Vagina (tissue), 2 donors: ENCODE measurements at regions not wholly inside any gene's neighbourhood (a gene's known extent, or its start where the extent isn't known, plus 50 kb on each side); places are given as distances from the start of the nearest gene placed in this dataset.

Source experiments
- DNase-seq, 2 donors: peaks; one replicate each; pipeline ENCODE4 v3.0.0-alpha.2; 2017; ENCODE audit errors: extremely low spot score in 2 of 2
- H3K27ac ChIP-seq: fragments of 200-600 bp; sonication (generic); one replicate; pipeline ENCODE4 v1.5.1; 2019
- H3K27me3 ChIP-seq: fragments of 200-600 bp; sonication (generic); one replicate; pipeline ENCODE4 v1.5.1; 2019
- H3K36me3 ChIP-seq, 2 donors: fragments of 200-600 bp; sonication (generic); one replicate each; pipeline ENCODE4 v1.5.1; 2017 to 2019
- H3K4me1 ChIP-seq: fragments of 200-600 bp; sonication (generic); one replicate; pipeline ENCODE4 v1.5.1; 2019
- H3K4me3 ChIP-seq, 2 donors: fragments of 200-600 bp; sonication (generic); 1 replicate in 1 of 2; 2 replicates in 1 of 2; pipeline ENCODE4 v1.5.1; 2016 to 2019
- H3K9me3 ChIP-seq: fragments of 200-600 bp; sonication (generic); one replicate; pipeline ENCODE4 v1.5.1; 2019
- POLR2A ChIP-seq, 2 donors: fragments of 450-650 bp; IDR thresholded peaks; one replicate each; pipeline ENCODE4 v1.6.1; 2017; ENCODE audit warnings: antibody characterized with exemption in 2 of 2, mild to moderate bottlenecking in 2 of 2, moderate library complexity in 2 of 2
- POLR2AphosphoS5 ChIP-seq, 2 donors: sonication (generic); formaldehyde crosslinking; IDR thresholded peaks; one replicate each; pipeline ENCODE4 v1.9.0; 2017; ENCODE audit warnings: antibody characterized with exemption in 2 of 2, mild to moderate bottlenecking in 2 of 2, low read depth in 1 of 2; ENCODE audit not compliant: insufficient read depth in 1 of 2
- intact Hi-C: fragments of 100-400 bp; cut with DNase I; formaldehyde crosslinking; loops from one replicate; pipeline ENCODE4 v1.15.1; 2023
- TF ChIP-seq, protein P1 (sequence below), 3 experiments: fragments of 450-650 bp in 2 of 3; fragments of 200-600 bp in 1 of 3; sonication (generic) in 1 of 3; IDR thresholded peaks; one replicate each; pipeline ENCODE4 v1.5.1; 2017 to 2019; ENCODE audit warnings: antibody characterized with exemption in 3 of 3, mild to moderate bottlenecking in 2 of 3, moderate library complexity in 2 of 3

DNA sequence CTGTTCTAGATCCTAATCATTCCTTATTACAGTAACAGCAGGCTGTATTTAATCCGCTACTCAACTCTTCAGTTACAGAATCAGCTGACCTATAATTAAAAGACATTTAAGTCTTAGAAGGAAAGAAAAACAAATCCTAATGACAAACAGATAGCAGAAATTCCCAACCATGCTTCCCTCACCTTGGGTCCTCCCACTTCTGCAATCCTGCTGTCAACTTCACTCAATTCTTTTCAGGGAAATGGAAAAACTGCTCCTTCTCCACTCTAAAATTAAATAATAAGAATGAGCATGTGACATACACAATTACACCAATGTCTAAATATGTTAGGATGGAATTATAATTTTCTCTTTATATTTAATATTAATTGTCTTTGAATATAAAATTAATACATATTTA is 182.6 kb upstream of the LYPLAL1 start:
- no peak overlapping the region for H3K27ac ChIP-seq
- TF ChIP-seq, protein P1, sequence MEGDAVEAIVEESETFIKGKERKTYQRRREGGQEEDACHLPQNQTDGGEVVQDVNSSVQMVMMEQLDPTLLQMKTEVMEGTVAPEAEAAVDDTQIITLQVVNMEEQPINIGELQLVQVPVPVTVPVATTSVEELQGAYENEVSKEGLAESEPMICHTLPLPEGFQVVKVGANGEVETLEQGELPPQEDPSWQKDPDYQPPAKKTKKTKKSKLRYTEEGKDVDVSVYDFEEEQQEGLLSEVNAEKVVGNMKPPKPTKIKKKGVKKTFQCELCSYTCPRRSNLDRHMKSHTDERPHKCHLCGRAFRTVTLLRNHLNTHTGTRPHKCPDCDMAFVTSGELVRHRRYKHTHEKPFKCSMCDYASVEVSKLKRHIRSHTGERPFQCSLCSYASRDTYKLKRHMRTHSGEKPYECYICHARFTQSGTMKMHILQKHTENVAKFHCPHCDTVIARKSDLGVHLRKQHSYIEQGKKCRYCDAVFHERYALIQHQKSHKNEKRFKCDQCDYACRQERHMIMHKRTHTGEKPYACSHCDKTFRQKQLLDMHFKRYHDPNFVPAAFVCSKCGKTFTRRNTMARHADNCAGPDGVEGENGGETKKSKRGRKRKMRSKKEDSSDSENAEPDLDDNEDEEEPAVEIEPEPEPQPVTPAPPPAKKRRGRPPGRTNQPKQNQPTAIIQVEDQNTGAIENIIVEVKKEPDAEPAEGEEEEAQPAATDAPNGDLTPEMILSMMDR (IDR thresholded peaks at IDR 0.05): no peak
- TF ChIP-seq POLR2A (IDR thresholded peaks at IDR 0.05) (no peak), POLR2AphosphoS5 (IDR thresholded peaks at IDR 0.05; ENCODE audit: insufficient read depth in 1 of 2, low read depth in 1 of 2) (no peak)

DNA sequence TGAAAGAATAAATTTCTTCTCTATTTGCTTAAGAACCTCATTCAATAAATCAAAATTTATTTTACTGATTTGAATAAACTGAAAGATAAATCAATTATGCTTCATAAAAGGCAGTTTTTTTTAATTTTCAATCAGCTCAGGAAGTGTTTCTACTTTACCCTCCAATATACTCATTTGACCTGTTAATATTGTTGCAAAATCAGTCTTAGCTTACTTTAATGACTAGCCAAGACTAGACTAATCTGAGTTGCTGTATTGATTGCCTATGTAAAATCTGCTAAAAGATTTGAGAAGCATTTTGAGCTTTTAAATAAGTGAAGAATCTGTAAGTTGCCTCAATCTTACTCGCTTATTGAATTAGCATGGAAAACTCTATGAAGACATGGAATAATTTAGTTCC is 179.1 kb upstream of the LYPLAL1 start:
- DNase-seq: no peak
- H3K27ac ChIP-seq: no peak overlapping the region
- TF ChIP-seq POLR2A (IDR thresholded peaks at IDR 0.05) (no peak), POLR2AphosphoS5 (IDR thresholded peaks at IDR 0.05; ENCODE audit: insufficient read depth in 1 of 2, low read depth in 1 of 2) (no peak)
- TF ChIP-seq, protein P1 (IDR thresholded peaks at IDR 0.05): no peak
- H3K27me3 ChIP-seq: no peaks in the 10 kb centered on the region
- intact Hi-C loops: no loop called here
- no peaks in the 10 kb centered on the region for H3K36me3 ChIP-seq
- H3K4me1 ChIP-seq: no peaks in the 10 kb centered on the region
- no peaks in the 10 kb centered on the region for H3K9me3 ChIP-seq
- no peak overlapping the region for H3K4me3 ChIP-seq

More for the DNA sequence above, 182.6 kb upstream of the LYPLAL1 start:
- no peaks in the 10 kb centered on the region for H3K27me3 ChIP-seq
- H3K36me3 ChIP-seq: no peaks in the 10 kb centered on the region
- H3K9me3 ChIP-seq: no peaks in the 10 kb centered on the region
- H3K4me3 ChIP-seq: no peak overlapping the region
- intact Hi-C loops: no loop called here
- no peaks in the 10 kb centered on the region for H3K4me1 ChIP-seq
- DNase-seq: no peak

DNA sequence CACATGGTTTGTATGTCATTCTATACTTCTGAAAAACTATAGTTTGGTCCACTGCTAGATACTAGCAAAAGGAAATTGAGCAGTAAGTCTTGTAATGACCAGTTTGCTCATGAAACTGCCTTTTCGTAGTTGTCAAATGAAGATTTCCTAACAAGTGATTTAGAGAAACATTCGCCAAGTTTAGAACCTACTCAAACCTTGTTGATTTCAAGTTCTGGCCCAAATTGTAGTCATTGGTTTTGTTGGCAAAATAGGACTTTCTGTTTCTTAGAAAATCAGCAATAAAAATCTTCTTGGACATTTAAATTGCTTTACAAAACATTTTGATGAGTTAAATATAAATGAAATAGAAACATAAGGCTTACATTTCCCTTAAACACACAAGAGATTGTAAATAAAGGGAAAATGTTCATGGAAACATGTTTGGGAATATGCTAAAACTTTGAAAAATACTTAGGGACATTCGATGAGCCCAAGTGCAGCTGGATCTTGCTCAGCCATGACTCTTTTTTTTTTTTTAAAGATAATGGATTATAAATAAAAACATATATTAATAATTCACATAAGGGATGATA is 178.5 kb upstream of the LYPLAL1 start:
- DNase-seq: no peak
- intact Hi-C loops: no loop called here
- H3K9me3 ChIP-seq: no peaks in the 10 kb centered on the region
- H3K4me1 ChIP-seq: no peaks in the 10 kb centered on the region
- no peaks in the 10 kb centered on the region for H3K27me3 ChIP-seq
- TF ChIP-seq POLR2A (IDR thresholded peaks at IDR 0.05): no peak
- no peaks in the 10 kb centered on the region for H3K36me3 ChIP-seq
- H3K27ac ChIP-seq: no peak overlapping the region
- no peak overlapping the region for H3K4me3 ChIP-seq

DNA sequence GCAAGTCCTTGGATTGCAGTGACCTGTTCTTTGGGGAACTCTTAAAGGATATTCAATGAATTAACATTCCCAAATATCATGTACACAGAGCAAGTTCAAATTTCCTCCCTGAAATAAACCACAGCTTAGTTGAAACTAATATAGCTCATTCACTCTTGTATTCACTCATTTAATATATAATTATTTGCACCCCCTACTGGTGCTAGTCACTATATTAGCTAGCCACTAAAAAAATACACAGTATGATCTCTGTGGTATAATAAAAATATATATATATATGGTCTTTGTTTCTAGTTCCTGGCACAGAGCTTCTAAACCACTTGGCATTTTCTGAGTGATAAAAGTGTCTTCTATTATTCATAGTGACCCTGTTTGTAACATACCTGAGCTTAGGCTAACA is 177.3 kb upstream of the LYPLAL1 start:
- no peak for DNase-seq
- H3K36me3 ChIP-seq: no peaks in the 10 kb centered on the region
- intact Hi-C loops: no loop called here
- no peaks in the 10 kb centered on the region for H3K27me3 ChIP-seq
- no peaks in the 10 kb centered on the region for H3K4me1 ChIP-seq
- no peak overlapping the region for H3K4me3 ChIP-seq
- H3K27ac ChIP-seq: no peak overlapping the region
- H3K9me3 ChIP-seq: no peaks in the 10 kb centered on the region
- TF ChIP-seq POLR2A (IDR thresholded peaks at IDR 0.05): no peak
- TF ChIP-seq, protein P1 (IDR thresholded peaks at IDR 0.05): no peak
- no peak for TF ChIP-seq POLR2AphosphoS5 (IDR thresholded peaks at IDR 0.05; ENCODE audit: insufficient read depth in 1 of 2, low read depth in 1 of 2)

DNA sequence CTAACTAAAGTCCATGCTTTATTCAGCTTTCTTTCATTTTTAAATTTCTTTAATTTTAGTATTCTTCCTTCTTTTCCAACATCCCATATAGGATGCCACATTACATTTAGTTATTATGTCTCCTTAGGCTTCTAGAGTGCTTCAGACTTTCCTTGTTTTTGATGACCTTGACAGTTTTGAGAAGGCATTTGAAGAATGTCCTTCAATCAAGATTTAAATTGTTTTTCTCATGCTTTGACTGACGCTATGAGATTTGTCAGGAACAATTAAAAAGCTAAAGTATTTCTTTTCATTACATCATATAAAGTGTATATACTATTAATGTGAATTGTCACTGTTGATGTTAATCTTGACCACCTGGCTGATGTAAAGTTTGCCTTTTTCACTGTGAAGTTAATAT is 173.7 kb upstream of the LYPLAL1 start:
- TF ChIP-seq POLR2AphosphoS5 (IDR thresholded peaks at IDR 0.05; ENCODE audit: insufficient read depth in 1 of 2, low read depth in 1 of 2) (no peak), POLR2A (IDR thresholded peaks at IDR 0.05) (no peak)
- TF ChIP-seq, protein P1 (IDR thresholded peaks at IDR 0.05): no peak
- intact Hi-C loops: no loop called here
- H3K9me3 ChIP-seq: no peaks in the 10 kb centered on the region
- H3K4me3 ChIP-seq: no peak overlapping the region
- no peaks in the 10 kb centered on the region for H3K36me3 ChIP-seq
- H3K4me1 ChIP-seq: no peaks in the 10 kb centered on the region
- DNase-seq: no peak
- no peak overlapping the region for H3K27ac ChIP-seq
- H3K27me3 ChIP-seq: no peaks in the 10 kb centered on the region
